GM21529 (cell line): ENCODE measurements at regions not wholly inside any gene's neighbourhood (a gene's known extent, or its start where the extent isn't known, plus 50 kb on each side); places are given as distances from the start of the nearest gene placed in this dataset.
"Not testable (repeated sequence)": the region's sequence is repeated elsewhere in the genome, so short reads cannot be mapped to it uniquely, and the experiment has no call there.

Source experiments
- ATAC-seq: cut with Tn5 transposase; IDR thresholded peaks from one replicate; pipeline ENCODE4 v1.9.1; 2021; ENCODE audit not compliant: unreplicated experiment

- ATAC-seq = no peak
These were observed 81.1 kb upstream of the MFGE8 start for GRCh38 chr15:88994286-88994685.

GRCh38 chr15:88995449-88995848 lies 82.3 kb upstream of the MFGE8 start:
- no peak for ATAC-seq

- ATAC-seq = no peak
These were observed 84.4 kb upstream of the MFGE8 start for GRCh38 chr15:88997531-88997930.

- no peak for ATAC-seq
These were observed 86.0 kb upstream of the MFGE8 start for GRCh38 chr15:88998980-88999713.

- not testable (repeated sequence) for ATAC-seq
These were observed 86.5 kb upstream of the ABHD2 start for GRCh38 chr15:89001708-89002275.

- ATAC-seq = peak; percentile 71
These were observed 85.9 kb upstream of the ABHD2 start for GRCh38 chr15:89002281-89002761.

GRCh38 chr15:89002830-89003229 lies 85.4 kb upstream of the ABHD2 start:
- no peak for ATAC-seq

- ATAC-seq = no peak
These were observed 84.2 kb upstream of the ABHD2 start for GRCh38 chr15:89003865-89004725.

GRCh38 chr15:89004726-89005030 lies 83.6 kb upstream of the ABHD2 start:
- ATAC-seq = no peak

GRCh38 chr15:89007527-89007926 lies 80.7 kb upstream of the ABHD2 start:
- ATAC-seq = not testable (repeated sequence)

- ATAC-seq = no peak
These were observed 80.3 kb upstream of the ABHD2 start for GRCh38 chr15:89007989-89008388.

GRCh38 chr15:89009080-89009479 lies 79.2 kb upstream of the ABHD2 start:
- no peak for ATAC-seq

GRCh38 chr15:89015412-89016097 lies 72.7 kb upstream of the ABHD2 start:
- no peak for ATAC-seq

- no peak for ATAC-seq
These were observed 71.7 kb upstream of the ABHD2 start for GRCh38 chr15:89016549-89017041.

- ATAC-seq = peak; percentile 62
These were observed 70.7 kb upstream of the ABHD2 start for GRCh38 chr15:89017370-89018066.

GRCh38 chr15:89018207-89018606 lies 70.0 kb upstream of the ABHD2 start:
- ATAC-seq = no peak

- no peak for ATAC-seq
These were observed 68.8 kb upstream of the ABHD2 start for GRCh38 chr15:89019436-89019835.

GRCh38 chr15:89021224-89021623 lies 67.0 kb upstream of the ABHD2 start:
- ATAC-seq = no peak

GRCh38 chr15:89021886-89022285 lies 66.4 kb upstream of the ABHD2 start:
- not testable (repeated sequence) for ATAC-seq

GRCh38 chr15:89023311-89023961 lies 64.8 kb upstream of the ABHD2 start:
- ATAC-seq = no peak
